GM19463 (cell line): ENCODE measurements at regions not wholly inside any gene's neighbourhood (a gene's known extent, or its start where the extent isn't known, plus 50 kb on each side); places are given as distances from the start of the nearest gene placed in this dataset.
"Not testable (repeated sequence)": the region's sequence is repeated elsewhere in the genome, so short reads cannot be mapped to it uniquely, and the experiment has no call there.

Experiments used
- ATAC-seq: cut with Tn5 transposase; IDR thresholded peaks from one replicate; pipeline ENCODE4 v1.9.1; 2021; ENCODE audit warnings: mild to moderate bottlenecking, moderate library complexity; ENCODE audit not compliant: unreplicated experiment

GRCh38 chr2:39998617-39999016, 219.6 kb upstream of the THUMPD2 start:
- ATAC-seq: no peak

GRCh38 chr2:39996653-39997080, 217.6 kb upstream of the THUMPD2 start:
- no peak for ATAC-seq

GRCh38 chr2:39995005-39995737, 216.1 kb upstream of the THUMPD2 start:
- ATAC-seq: no peak

GRCh38 chr2:39994151-39994550, 215.1 kb upstream of the THUMPD2 start:
- no peak for ATAC-seq

- no peak for ATAC-seq
These were observed 212.2 kb upstream of the THUMPD2 start for GRCh38 chr2:39991298-39991697.

GRCh38 chr2:39990335-39990900, 211.4 kb upstream of the THUMPD2 start:
- ATAC-seq: no peak

- ATAC-seq: no peak
These were observed 210.8 kb upstream of the THUMPD2 start for GRCh38 chr2:39989888-39990287.

GRCh38 chr2:39981883-39982311, 202.8 kb upstream of the THUMPD2 start:
- no peak for ATAC-seq

GRCh38 chr2:39975476-39976020, 196.5 kb upstream of the THUMPD2 start:
- no peak for ATAC-seq

- ATAC-seq: no peak
These were observed 189.0 kb upstream of the THUMPD2 start for GRCh38 chr2:39968037-39968436.

- not testable (repeated sequence) for ATAC-seq
These were observed 181.6 kb upstream of the THUMPD2 start for GRCh38 chr2:39960681-39961080.

GRCh38 chr2:39954346-39954745, 175.3 kb upstream of the THUMPD2 start:
- ATAC-seq: no peak

GRCh38 chr2:39949131-39949530, 170.1 kb upstream of the THUMPD2 start:
- ATAC-seq: no peak

GRCh38 chr2:39948016-39948719, 169.1 kb upstream of the THUMPD2 start:
- ATAC-seq: no peak

GRCh38 chr2:39947294-39948015, 168.4 kb upstream of the THUMPD2 start:
- ATAC-seq: no peak

- ATAC-seq: no peak
These were observed 163.9 kb upstream of the THUMPD2 start for GRCh38 chr2:39942950-39943349.

GRCh38 chr2:39938035-39938835, 159.2 kb upstream of the THUMPD2 start:
- no peak for ATAC-seq

- no peak for ATAC-seq
These were observed 158.6 kb upstream of the THUMPD2 start for GRCh38 chr2:39937621-39938020.

- no peak for ATAC-seq
These were observed 155.8 kb upstream of the THUMPD2 start for GRCh38 chr2:39934851-39935250.

- ATAC-seq: no peak
These were observed 154.1 kb upstream of the THUMPD2 start for GRCh38 chr2:39933196-39933595.
